ENCODE measurements at regions not wholly inside any gene's neighbourhood (a gene's known extent, or its start where the extent isn't known, plus 50 kb on each side); places are given as distances from the start of the nearest gene placed in this dataset.

GRCh38 chr13:22470075-22470474 lies 710.7 kb upstream of the SGCG start:
- no peaks in the 10 kb centered on the region for H4K20me1 ChIP-seq (replicated peaks; ENCODE audit: insufficient read depth)
- no peak for ATAC-seq
- H3K9me2 ChIP-seq (ENCODE audit: insufficient read depth) = no peaks in the 10 kb centered on the region
- no peak for TF ChIP-seq ZNF331 (CRISPR knock-in tag; IDR thresholded peaks at IDR 0.05; ENCODE audit: low read depth)
- no peaks in the 10 kb centered on the region for H3K36me3 Mint-ChIP-seq (ENCODE audit: low read depth)
- no peaks in the 10 kb centered on the region for H3F3A ChIP-seq (replicated peaks; ENCODE audit: low read depth)
- H3K27me3 ChIP-seq (ENCODE audit: insufficient read depth) = no peaks in the 10 kb centered on the region
- no peak overlapping the region for H3K4me3 Mint-ChIP-seq
- no peaks in the 10 kb centered on the region for H3K4me1 ChIP-seq (ENCODE audit: insufficient read depth)
- no peak overlapping the region for H3K27ac Mint-ChIP-seq
- H3K9me3 Mint-ChIP-seq = no peaks in the 10 kb centered on the region
- H3K4me1 Mint-ChIP-seq = no peaks in the 10 kb centered on the region
- DNase-seq (ENCODE audit: low spot score) = no peak
- H3K27me3 Mint-ChIP-seq (ENCODE audit: insufficient read depth, low read depth, poor library complexity) = peaks cover 5% of the 10 kb centered on the region
- no peak overlapping the region for H3K4me2 ChIP-seq
- no peak overlapping the region for H2AFZ ChIP-seq
- H3K27ac ChIP-seq (ENCODE audit: low read depth) = no peak overlapping the region
- no peaks in the 10 kb centered on the region for H3K36me3 ChIP-seq (ENCODE audit: insufficient read depth)
- no peak overlapping the region for H3K4me3 ChIP-seq
- no peaks in the 10 kb centered on the region for H3K79me2 ChIP-seq (replicated peaks; ENCODE audit: insufficient read depth)

- H3K9me3 Mint-ChIP-seq = peaks cover 5% of the 10 kb centered on the region; the same call in 2 of the 3 replicates
- H3K4me3 ChIP-seq = no peak overlapping the region
- H3K36me3 Mint-ChIP-seq (ENCODE audit: low read depth) = no peaks in the 10 kb centered on the region
- H3F3A ChIP-seq (replicated peaks; ENCODE audit: low read depth) = no peaks in the 10 kb centered on the region
- DNase-seq (ENCODE audit: low spot score) = no peak
- no peak overlapping the region for H3K27ac ChIP-seq (ENCODE audit: low read depth)
- no peaks in the 10 kb centered on the region for H3K9me2 ChIP-seq (ENCODE audit: insufficient read depth)
- no peak overlapping the region for H3K4me2 ChIP-seq
- H3K79me2 ChIP-seq (replicated peaks; ENCODE audit: insufficient read depth) = no peaks in the 10 kb centered on the region
- H2AFZ ChIP-seq = no peak overlapping the region
- H3K27ac Mint-ChIP-seq = no peak overlapping the region
- H3K27me3 Mint-ChIP-seq (ENCODE audit: insufficient read depth, low read depth, poor library complexity) = no peaks in the 10 kb centered on the region
- no peaks in the 10 kb centered on the region for H4K20me1 ChIP-seq (replicated peaks; ENCODE audit: insufficient read depth)
- no peaks in the 10 kb centered on the region for H3K4me1 ChIP-seq (ENCODE audit: insufficient read depth)
- no peak for ATAC-seq
- H3K4me1 Mint-ChIP-seq = no peaks in the 10 kb centered on the region
- H3K36me3 ChIP-seq (ENCODE audit: insufficient read depth) = no peaks in the 10 kb centered on the region
- H3K27me3 ChIP-seq (ENCODE audit: insufficient read depth) = no peaks in the 10 kb centered on the region
- no peak overlapping the region for H3K4me3 Mint-ChIP-seq
- TF ChIP-seq ZNF331 (CRISPR knock-in tag; IDR thresholded peaks at IDR 0.05; ENCODE audit: low read depth) (no peak), EZH2 (IDR thresholded peaks at IDR 0.05; ENCODE audit: low read depth, unreplicated experiment) (no peak), CTCF (conservative IDR thresholded peaks at IDR 0.05; ENCODE audit: low read depth in 2 of 2) (no peak), JUNB (IDR thresholded peaks at IDR 0.05; ENCODE audit: unreplicated experiment) (no peak), CREB1 (CRISPR knock-in tag; IDR thresholded peaks at IDR 0.05; ENCODE audit: low read depth) (no peak), NANOG (IDR thresholded peaks at IDR 0.05; ENCODE audit: borderline replicate concordance) (no peak), ZNF462 (CRISPR knock-in tag; IDR thresholded peaks at IDR 0.05) (no peak), ETS1 (IDR thresholded peaks at IDR 0.05) (no peak), REST (IDR thresholded peaks at IDR 0.05; ENCODE audit: unreplicated experiment) (no peak)
These were observed 698.2 kb upstream of the SGCG start for GRCh38 chr13:22482496-22483000.

Measured in GM23338 (cell line).